Coronary artery (tissue), 2 donors: ENCODE measurements at regions not wholly inside any gene's neighbourhood (a gene's known extent, or its start where the extent isn't known, plus 50 kb on each side); places are given as distances from the start of the nearest gene placed in this dataset.

Source experiments
- DNase-seq: peaks from one replicate; pipeline ENCODE4 v3.0.0-alpha.2; 2017; ENCODE audit warnings: low spot score
- H3K27ac ChIP-seq, 2 donors: fragments of 200-600 bp; sonication (generic); one replicate each; pipeline ENCODE4 v1.5.1; 2016 to 2019
- H3K4me3 ChIP-seq: fragments of 200-600 bp; sonication (generic); 2 replicates; pipeline ENCODE4 v1.5.1; 2016; ENCODE audit warnings: mild to moderate bottlenecking, moderate library complexity
- CTCF ChIP-seq: fragments of 200-600 bp; sonication (generic); IDR thresholded peaks from one replicate; pipeline ENCODE4 v1.5.1; 2019; ENCODE audit warnings: antibody characterized with exemption

GRCh38 chr4:173680278-173680677 lies 150.2 kb upstream of the HAND2 start:
- no peak for DNase-seq
- Histone ChIP-seq H3K27ac (no peak overlapping the region), H3K4me3 (no peak overlapping the region)
- TF ChIP-seq CTCF = no peak

DNA sequence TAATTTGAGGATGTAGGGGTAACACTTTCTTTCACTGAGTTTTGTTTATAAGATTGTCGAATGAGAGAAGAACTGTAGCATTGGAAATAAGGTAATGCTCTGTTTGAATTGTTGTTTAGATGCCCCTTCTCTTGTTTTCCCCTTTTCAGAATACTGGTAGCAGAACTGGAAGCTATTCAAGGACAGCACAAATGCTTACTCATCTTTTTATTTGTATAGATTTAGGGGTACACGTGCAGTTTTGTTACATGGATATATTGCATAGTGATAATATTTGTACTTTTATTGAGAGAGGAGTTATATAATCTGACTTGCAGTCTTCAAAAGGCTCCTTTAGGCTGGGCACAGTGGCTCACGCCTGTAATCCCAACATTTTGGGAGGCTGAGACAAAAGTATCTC lies 145.4 kb upstream of the HAND2 start:
- no peak overlapping the region for H3K4me3 ChIP-seq
- TF ChIP-seq CTCF = no peak
- H3K27ac ChIP-seq = no peak overlapping the region
- DNase-seq = no peak

DNA sequence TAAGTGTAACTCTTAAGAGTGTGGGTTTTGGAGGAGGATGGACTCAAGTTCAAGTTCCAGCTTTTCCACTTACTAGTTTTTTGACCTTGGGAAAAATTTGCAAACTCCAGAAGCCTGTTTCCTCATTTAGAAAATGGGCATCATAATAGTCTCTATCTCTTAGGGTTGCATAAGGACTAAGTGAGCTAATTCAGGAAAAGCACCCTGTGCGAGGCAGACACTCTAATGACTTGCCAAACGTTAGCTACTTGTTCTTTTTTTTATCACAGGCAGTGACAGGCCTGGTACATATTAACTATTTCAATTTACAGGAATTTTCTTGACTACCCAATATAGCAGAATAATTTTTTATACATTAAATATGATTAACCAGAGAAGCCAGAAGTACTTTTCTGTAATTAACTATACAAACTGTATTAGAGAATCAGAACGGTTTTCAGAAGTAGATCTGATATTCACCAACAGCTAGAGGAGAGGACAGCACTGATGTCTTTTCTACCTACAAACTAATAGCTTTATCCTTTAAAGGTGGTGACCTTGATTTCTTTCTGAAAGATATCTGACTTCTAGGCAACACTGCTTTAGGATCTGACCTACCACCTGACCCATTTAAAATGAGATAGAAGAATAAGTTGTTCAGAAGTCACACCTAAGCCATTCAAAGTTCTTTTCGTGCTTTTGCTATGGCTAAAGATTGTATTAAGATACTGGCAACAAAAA lies 139.6 kb upstream of the HAND2 start:
- Histone ChIP-seq H3K4me3 (no peak overlapping the region), H3K27ac (peak overlapping the region in 1 of 2 donors; percentile 12)
- DNase-seq = no peak
- TF ChIP-seq CTCF = no peak

DNA sequence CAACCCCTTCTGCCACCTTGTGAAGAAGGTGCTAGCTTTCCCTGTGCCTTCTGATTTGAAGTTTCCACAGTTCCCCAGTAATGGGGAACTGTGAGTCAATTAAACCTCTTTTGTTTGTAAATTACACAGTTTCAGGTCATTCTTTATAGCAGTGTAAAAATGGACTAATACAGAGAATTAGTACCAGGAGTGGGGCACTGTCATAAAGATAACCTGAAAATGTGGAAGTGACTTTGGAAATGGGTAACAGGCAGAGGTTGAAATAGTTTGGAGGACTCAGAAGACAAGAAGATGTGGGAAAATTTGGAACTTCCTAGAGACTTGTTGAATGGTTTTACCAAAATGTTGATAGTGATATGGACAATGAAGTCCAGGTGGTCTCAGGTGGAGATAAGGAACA lies 131.0 kb upstream of the HAND2 start:
- no peak for TF ChIP-seq CTCF
- no peak for DNase-seq
- no peak overlapping the region for H3K4me3 ChIP-seq

DNA sequence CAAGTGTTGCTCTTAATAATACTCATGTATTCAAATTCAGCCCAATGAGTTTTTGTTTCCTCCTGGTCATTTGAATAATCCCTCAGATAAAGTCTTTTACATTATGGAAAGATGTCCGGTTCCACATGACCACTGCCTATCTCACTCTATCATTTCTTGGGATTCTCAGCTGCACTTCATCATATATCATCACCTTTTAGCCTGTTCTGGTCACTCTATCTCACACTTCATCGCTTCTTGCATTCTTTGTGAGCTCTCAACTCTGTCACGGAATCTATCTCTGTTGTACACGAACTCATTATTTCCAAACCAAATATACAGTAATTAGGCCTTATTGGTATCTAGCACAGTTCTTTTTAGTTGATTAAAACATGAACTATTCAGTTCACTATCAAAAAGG lies 126.9 kb upstream of the HAND2 start:
- DNase-seq = no peak
- Histone ChIP-seq H3K27ac (no peak overlapping the region), H3K4me3 (no peak overlapping the region)
- TF ChIP-seq CTCF = no peak

More for the DNA sequence above, 131.0 kb upstream of the HAND2 start:
- H3K27ac ChIP-seq = no peak overlapping the region

DNA sequence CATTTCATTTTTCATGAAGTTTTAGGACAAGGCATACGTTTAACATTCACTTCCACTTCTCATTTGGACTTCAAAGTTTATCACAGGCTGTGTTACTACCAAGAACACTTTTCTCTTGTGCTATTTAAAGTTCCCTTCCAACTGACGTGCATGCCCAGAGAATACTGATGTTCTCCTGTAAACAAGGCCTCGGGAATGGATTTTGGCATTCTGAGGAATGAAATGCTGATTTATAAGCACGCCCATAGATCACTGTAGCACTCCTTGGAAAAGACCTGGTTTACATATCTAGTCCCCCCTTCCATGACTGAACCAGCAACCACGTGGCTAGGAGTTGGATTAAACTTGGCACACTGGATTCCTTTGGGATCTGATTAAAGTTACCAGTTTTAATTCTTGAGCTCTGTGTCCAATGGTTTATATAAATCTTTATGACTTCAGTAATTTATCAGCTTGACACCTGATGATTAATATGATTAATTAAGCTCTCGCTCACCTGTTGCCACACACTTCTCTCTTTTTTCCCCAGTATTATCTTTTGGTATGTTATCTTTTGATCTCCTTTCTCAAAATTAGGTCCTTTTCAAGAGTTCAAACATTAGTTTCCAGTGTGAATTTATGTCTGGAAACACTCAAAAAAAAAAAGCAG lies 122.4 kb upstream of the HAND2 start:
- Histone ChIP-seq H3K27ac (no peak overlapping the region), H3K4me3 (no peak overlapping the region)
- no peak for DNase-seq
- TF ChIP-seq CTCF = no peak
